Suprapubic skin (tissue), 3 donors: ENCODE measurements at regions not wholly inside any gene's neighbourhood (a gene's known extent, or its start where the extent isn't known, plus 50 kb on each side); places are given as distances from the start of the nearest gene placed in this dataset.

Experiments used
- CTCF ChIP-seq, 2 donors: fragments of 200-600 bp in 1 of 2; fragments of 450-650 bp in 1 of 2; sonication (generic) in 1 of 2; IDR thresholded peaks; one replicate each; pipeline ENCODE4 v1.5.1; 2016 to 2019; ENCODE audit warnings: antibody characterized with exemption in 2 of 2, mild to moderate bottlenecking in 1 of 2, moderate library complexity in 1 of 2
- POLR2AphosphoS5 ChIP-seq, 3 donors: sonication (generic); formaldehyde crosslinking; IDR thresholded peaks; one replicate each; pipeline ENCODE4 v1.6.1; 2017; ENCODE audit warnings: antibody characterized with exemption in 3 of 3

GRCh38 chr1:229798558-229798957 is 172.5 kb downstream of the URB2 start:
- TF ChIP-seq CTCF (IDR thresholded peaks at IDR 0.05) = no peak
- no peak for TF ChIP-seq POLR2AphosphoS5 (IDR thresholded peaks at IDR 0.05)
